ENCODE measurements at regions not wholly inside any gene's neighbourhood (a gene's known extent, or its start where the extent isn't known, plus 50 kb on each side); places are given as distances from the start of the nearest gene placed in this dataset.

GRCh38 chr15:70596354-70597055 is 166.9 kb downstream of the UACA start:
- no peak for TF ChIP-seq CTCF (IDR thresholded peaks at IDR 0.05)
- TF ChIP-seq POLR2A (IDR thresholded peaks at IDR 0.05), result no peak

All from stomach (tissue), 4 donors.